LNCaP clone FGC (cell line): ENCODE measurements at regions not wholly inside any gene's neighbourhood (a gene's known extent, or its start where the extent isn't known, plus 50 kb on each side); places are given as distances from the start of the nearest gene placed in this dataset.

Source experiments
- DNase-seq: peaks from one replicate; pipeline ENCODE4 v3.0.0-alpha.2; 2011; ENCODE audit warnings: low read depth
- H3K4me3 ChIP-seq: 2 replicates; pipeline ENCODE4 v1.5.1; 2011; ENCODE audit warnings: mild to moderate bottlenecking, low read depth, low read length, control low read depth
- CTCF ChIP-seq: IDR thresholded peaks from 2 replicates; pipeline ENCODE4 v1.5.1; 2012; ENCODE audit warnings: mild to moderate bottlenecking; ENCODE audit not compliant: control insufficient read depth, insufficient read depth; ENCODE audit errors: extremely low read depth

DNA sequence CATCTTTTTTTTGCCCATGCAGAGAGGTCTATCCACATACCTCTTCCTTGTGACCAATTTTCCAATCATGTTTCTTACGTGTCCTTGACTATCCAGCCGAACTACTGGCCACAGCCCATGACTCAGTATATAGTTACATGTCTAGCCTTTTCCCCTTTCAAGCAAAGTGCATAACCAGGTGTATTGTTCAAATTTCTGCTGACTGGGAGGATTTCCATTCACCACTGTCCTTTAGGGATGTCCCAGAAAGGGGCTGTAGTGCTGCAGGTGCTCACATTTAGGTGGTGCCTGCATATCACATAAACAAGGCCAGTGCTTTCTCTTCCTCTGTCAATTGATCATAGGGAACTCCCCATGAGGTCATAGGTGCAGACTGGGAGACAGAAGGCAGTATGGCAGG, 69.4 kb upstream of the ALDH1A3 start:
- H3K4me3 ChIP-seq, result no peak overlapping the region
- TF ChIP-seq CTCF, result no peak
- no peak for DNase-seq

DNA sequence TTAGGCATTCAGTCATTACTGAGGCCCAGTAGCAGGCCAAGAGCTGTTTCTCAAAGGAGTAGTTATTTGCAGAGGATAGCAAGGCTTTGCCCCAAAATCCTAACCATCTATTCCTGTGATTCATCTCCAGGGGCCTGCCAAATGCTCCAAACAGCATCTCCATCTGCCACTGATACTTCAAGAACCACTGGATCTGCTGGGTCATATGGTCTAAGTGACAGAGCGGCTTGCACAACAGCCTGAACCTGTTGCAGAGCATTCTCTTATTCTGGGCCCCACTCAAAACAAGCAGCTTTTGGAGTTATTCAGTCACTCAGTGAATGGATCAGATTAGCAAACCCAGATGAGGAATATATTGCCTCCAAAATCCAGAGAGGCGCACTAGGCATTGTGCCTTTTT, 68.8 kb upstream of the ALDH1A3 start:
- H3K4me3 ChIP-seq, result no peak overlapping the region
- DNase-seq, result no peak
- no peak for TF ChIP-seq CTCF

DNA sequence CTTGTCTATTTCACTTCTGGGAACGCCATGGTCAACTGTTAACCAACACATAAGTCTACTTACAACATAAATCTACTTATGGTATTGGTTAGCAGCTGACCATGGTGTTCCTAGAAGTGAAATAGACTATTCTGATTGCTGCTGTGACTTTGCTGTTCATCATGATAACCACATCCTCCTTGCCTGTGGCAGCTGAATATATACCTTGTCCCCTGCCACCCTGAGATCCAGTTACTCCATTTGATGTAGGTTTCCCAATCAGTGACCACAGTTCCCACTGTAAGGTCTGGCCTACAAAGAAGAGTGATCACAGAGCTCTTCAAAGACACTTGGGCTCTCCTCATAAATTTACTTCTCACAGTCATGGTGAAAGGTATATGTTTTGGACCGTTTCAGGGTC, 66.8 kb upstream of the ALDH1A3 start:
- DNase-seq, result no peak
- no peak for TF ChIP-seq CTCF
- H3K4me3 ChIP-seq, result no peak overlapping the region

GRCh38 chr15:100818927-100819326, 60.7 kb upstream of the ALDH1A3 start:
- peak; percentile 67 for DNase-seq
- no peak overlapping the region for H3K4me3 ChIP-seq
- TF ChIP-seq CTCF, result no peak

DNA sequence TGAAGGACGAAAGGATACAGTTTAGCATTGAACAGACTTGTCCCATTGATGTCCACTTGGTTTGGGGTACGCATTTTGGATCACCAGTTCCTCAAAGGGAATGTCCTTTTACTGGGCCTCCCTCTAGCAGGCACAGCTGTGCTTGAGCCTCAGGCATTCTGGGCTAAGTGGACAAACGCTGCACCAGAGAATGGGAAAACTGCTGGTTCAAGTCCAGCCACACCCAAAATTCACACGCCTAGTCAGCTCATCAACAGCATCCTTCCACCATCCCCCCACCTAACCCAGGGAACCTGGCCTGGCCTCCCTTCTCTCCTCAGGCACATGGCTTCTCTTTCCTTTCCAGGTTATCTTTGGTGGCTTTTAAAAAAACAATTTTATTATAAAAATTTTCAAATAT, 59.1 kb upstream of the ALDH1A3 start:
- DNase-seq, result no peak
- no peak for TF ChIP-seq CTCF
- H3K4me3 ChIP-seq, result no peak overlapping the region

- no peak for TF ChIP-seq CTCF
- DNase-seq, result no peak
- H3K4me3 ChIP-seq, result no peak overlapping the region
Observed at GRCh38 chr15:100821327-100821726, 58.3 kb upstream of the ALDH1A3 start.

GRCh38 chr15:100824211-100824610, 55.4 kb upstream of the ALDH1A3 start:
- TF ChIP-seq CTCF, result no peak
- H3K4me3 ChIP-seq, result no peak overlapping the region
- no peak for DNase-seq
